SK-N-SH treated with all-trans-retinoic acid at 6 μM for 48 hours (cell line): ENCODE measurements at regions not wholly inside any gene's neighbourhood (a gene's known extent, or its start where the extent isn't known, plus 50 kb on each side); places are given as distances from the start of the nearest gene placed in this dataset.

ENCODE experiments used
- BACH2 ChIP-seq: fragments of 250-450 bp; sonication (Bioruptor Pico); IDR thresholded peaks from 2 replicates; pipeline ENCODE4 v1.9.0; 2021; ENCODE audit warnings: mild to moderate bottlenecking, borderline replicate concordance
- OSR1 ChIP-seq: fragments of 250-450 bp; sonication (Bioruptor Pico); IDR thresholded peaks from 2 replicates; pipeline ENCODE4 v1.8.0; 2022; ENCODE audit warnings: moderate library complexity, mild to moderate bottlenecking, inconsistent platforms
- TCF4 ChIP-seq: fragments of 250-450 bp; sonication (Bioruptor Pico); IDR thresholded peaks from 2 replicates; pipeline ENCODE4 v1.8.0; 2021; ENCODE audit warnings: mild to moderate bottlenecking, moderate library complexity, borderline replicate concordance

DNA sequence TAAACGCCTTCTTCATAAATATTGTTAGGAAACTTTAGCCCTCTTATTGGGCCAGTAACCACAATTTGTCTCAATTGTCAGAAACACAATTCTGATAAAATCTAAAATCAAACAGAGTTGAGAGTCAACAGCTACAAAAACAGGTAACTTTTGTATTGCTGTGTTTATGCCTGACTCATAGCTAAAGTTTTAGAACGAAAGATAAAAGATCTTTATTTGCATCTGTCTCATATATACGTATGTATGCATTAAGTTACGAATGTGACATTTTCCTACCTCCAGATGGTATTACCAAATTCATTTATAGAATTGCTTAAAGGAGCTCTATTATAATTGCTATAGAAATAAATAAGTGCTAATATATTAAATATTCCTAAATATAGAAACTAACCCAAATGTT is 887.9 kb upstream of the NDST4 start:
- no peak for TF ChIP-seq TCF4 (CRISPR knock-in tag)
- no peak for TF ChIP-seq BACH2 (CRISPR knock-in tag)
- TF ChIP-seq OSR1 (CRISPR knock-in tag): no peak
